ENCODE measurements at regions not wholly inside any gene's neighbourhood (a gene's known extent, or its start where the extent isn't known, plus 50 kb on each side); places are given as distances from the start of the nearest gene placed in this dataset.
"Not testable (repeated sequence)": the region's sequence is repeated elsewhere in the genome, so short reads cannot be mapped to it uniquely, and the experiment has no call there.

DNA sequence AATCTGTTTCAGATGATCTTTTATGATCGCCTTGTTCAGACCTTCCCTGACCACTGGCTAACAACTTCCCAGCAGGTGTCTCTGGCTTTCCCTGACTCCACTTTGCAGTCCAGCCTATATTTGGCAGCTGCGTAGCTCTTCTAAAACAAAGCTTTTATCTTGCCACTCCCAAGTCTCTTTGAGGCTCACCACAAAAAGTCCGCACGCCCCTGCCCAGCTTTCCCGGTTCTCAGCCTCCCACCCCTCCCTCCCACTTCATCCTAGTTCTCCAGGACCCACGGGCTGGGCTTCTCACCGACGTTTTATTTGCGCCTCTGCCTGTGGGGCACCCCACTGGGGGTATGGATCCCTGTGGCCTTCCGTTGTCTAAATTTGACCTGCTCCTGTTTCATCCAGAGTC lies 58.9 kb upstream of the USP6NL start:
- no peak overlapping the region for H3K4me3 ChIP-seq
- no peaks in the 10 kb centered on the region for H3K4me1 ChIP-seq (ENCODE audit: low read depth)
- ATAC-seq (no peak), DNase-seq (no peak)
- H3K36me3 ChIP-seq (ENCODE audit: low read depth): no peaks in the 10 kb centered on the region
- intact Hi-C loops (cut with DNase I, micrococcal nuclease): no loop called here
- no peaks in the 10 kb centered on the region for H3K9me3 ChIP-seq
- TF ChIP-seq, protein P1, sequence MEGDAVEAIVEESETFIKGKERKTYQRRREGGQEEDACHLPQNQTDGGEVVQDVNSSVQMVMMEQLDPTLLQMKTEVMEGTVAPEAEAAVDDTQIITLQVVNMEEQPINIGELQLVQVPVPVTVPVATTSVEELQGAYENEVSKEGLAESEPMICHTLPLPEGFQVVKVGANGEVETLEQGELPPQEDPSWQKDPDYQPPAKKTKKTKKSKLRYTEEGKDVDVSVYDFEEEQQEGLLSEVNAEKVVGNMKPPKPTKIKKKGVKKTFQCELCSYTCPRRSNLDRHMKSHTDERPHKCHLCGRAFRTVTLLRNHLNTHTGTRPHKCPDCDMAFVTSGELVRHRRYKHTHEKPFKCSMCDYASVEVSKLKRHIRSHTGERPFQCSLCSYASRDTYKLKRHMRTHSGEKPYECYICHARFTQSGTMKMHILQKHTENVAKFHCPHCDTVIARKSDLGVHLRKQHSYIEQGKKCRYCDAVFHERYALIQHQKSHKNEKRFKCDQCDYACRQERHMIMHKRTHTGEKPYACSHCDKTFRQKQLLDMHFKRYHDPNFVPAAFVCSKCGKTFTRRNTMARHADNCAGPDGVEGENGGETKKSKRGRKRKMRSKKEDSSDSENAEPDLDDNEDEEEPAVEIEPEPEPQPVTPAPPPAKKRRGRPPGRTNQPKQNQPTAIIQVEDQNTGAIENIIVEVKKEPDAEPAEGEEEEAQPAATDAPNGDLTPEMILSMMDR (IDR thresholded peaks at IDR 0.05): no peak

DNA sequence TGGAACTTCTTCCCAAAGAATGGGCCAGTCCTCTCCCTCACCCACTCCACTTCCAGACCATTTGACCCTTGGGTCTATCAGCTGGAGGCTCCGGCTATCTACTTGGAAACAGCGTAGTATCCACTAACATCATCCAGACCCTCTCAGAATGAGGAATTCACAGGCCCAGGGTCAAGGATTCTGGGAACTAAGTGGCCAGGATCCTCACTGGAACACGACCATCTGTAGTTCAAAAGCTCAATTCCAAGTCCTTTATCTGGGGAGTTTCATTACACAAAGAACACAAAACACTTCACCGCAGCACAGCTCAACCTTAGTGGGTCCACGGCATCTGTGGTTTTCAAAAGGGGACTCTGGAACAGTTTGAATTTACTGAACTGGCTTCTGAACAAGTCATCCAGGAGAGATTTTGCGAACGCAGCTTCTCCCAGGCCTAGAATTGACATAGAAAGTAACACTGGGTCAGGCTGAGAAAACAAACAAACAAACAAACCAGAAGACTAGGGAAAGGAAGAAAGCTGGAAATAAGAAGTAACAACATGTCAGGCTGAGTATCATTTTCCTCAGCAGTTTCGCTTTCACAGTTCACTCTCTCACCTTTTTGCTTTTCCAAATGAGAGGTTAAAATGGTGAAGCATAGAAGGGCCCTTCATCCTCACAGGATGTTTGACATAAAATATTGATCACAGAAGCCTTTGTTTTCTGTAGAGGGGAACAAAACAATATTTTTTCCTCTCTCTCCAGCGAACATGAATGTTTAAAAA lies 57.6 kb upstream of the USP6NL start:
- no peak for ATAC-seq

DNA sequence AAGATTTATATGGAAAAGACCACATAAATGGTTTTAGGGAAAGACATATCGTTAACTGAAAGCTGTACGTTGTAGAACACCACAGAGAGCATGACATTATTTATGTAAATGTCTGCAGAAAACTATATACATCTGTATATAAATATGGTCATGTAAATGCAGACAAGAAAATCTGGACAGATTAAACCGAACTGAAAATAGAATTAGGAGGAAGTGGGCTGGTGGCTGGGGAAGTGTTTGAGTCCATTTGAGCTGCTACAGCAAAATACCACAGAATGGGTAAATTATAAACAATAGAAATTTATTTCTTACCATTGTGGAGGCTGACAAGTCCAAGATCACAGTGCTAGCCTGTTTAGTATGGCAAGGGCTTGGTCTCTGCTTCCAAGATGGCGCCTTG lies 56.3 kb upstream of the USP6NL start:
- Histone ChIP-seq H3K36me3 (ENCODE audit: low read depth) (no peaks in the 10 kb centered on the region), H3K4me1 (ENCODE audit: low read depth) (no peaks in the 10 kb centered on the region), H3K4me3 (no peak overlapping the region), H3K9me3 (no peaks in the 10 kb centered on the region)
- intact Hi-C loops (cut with DNase I, micrococcal nuclease): no loop called here
- DNase-seq: no peak
- no peak for ATAC-seq
- TF ChIP-seq, protein P1 (IDR thresholded peaks at IDR 0.05): no peak

More for the DNA sequence above, 57.6 kb upstream of the USP6NL start:
- Histone ChIP-seq H3K9me3 (no peaks in the 10 kb centered on the region), H3K36me3 (ENCODE audit: low read depth) (no peaks in the 10 kb centered on the region), H3K4me3 (no peak overlapping the region), H3K4me1 (ENCODE audit: low read depth) (no peaks in the 10 kb centered on the region)
- DNase-seq: no peak
- TF ChIP-seq, protein P1 (IDR thresholded peaks at IDR 0.05): no peak
- intact Hi-C loops (cut with DNase I, micrococcal nuclease): no loop called here

DNA sequence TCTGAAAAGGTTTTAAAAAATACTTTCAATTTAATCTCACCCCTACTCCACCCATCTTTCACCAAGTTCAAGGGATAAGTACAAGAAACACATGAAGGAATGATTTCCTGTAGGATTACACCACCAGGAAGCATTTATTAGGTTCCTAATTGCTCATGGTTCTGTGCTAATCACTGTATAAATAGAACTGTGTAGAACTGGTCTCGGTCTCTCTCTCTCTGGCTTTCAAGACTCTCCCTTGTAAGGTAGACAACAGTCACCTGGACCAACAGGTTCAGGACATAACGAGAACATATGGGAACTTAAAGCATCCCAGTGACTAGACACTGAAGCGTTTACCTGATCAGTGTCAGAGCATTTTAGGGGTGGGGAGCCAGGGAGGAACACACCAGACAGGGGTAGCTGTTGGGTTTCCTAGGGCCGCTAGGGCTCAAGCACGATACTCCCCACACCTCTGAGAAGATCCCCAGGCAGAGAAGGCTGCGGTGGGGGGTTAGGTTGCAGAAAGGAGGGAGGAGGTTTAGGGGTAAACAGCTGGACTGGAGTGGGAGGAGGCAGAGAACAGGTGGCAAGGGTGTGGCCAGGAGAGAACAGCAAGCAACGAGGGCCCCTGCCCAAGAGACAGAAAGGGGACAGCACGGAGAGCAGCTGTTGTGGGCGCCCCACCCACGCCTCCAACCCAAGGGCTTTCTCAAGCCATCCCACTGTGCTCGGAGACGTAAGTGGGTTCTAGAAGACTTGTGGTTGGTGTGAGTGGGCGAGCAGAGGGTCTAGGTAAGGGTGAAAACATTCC lies 52.5 kb upstream of the USP6NL start:
- intact Hi-C loops (cut with DNase I, micrococcal nuclease): no loop called here
- ATAC-seq (peak; percentile 87), DNase-seq (peak; percentile 55 to 77 (median 69))
- Histone ChIP-seq H3K4me1 (ENCODE audit: low read depth) (no peaks in the 10 kb centered on the region), H3K36me3 (ENCODE audit: low read depth) (no peaks in the 10 kb centered on the region), H3K4me3 (no peak overlapping the region), H3K9me3 (no peaks in the 10 kb centered on the region)
- TF ChIP-seq, protein P1 (IDR thresholded peaks at IDR 0.05): no peak

DNA sequence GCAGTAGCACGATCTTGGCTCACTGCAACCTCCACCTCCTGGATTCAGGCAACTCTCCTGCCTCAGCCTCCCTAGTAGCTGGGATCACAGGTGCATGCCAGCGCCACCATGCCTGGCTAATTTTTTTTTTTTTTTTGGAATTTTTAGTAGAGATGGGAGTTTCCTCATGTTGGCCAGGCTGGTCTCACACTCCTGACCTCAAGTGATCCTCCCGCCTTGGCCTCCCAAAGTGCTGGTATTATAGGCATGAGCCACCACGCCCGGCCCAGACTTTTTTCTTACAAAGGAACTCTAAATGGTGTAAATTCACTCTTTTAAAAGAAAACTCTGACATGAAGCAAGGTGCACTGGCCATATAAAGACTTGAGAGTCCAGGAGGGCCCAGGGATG lies 51.7 kb upstream of the USP6NL start:
- H3K4me1 ChIP-seq (ENCODE audit: low read depth); H3K9me3 ChIP-seq; H3K36me3 ChIP-seq (ENCODE audit: low read depth); DNase-seq; intact Hi-C loops (cut with DNase I, micrococcal nuclease); H3K4me3 ChIP-seq; ATAC-seq: not testable (repeated sequence)

DNA sequence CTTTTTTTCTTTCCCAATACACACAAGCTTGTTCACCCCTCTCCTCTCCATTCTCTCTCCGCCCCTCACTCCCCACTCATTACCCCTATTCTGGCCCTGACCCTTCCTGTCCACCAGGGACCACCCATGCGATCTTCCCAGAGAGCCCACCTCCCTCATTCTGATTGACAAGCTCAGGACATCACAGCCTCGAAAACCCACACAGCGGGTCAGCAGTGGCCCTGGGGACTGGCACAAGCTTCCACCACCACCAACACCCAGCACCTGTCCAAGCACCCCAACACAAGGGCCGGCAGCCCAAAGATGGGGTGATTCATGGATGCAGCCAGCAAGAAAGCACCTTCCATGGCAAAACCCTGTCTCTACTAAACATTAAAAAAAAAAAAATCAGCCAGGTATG lies 50.0 kb upstream of the USP6NL start:
- DNase-seq (no peak), ATAC-seq (no peak)
- Histone ChIP-seq H3K9me3 (no peaks in the 10 kb centered on the region), H3K36me3 (ENCODE audit: low read depth) (no peaks in the 10 kb centered on the region), H3K4me1 (ENCODE audit: low read depth) (no peaks in the 10 kb centered on the region), H3K4me3 (no peak overlapping the region)
- TF ChIP-seq, protein P1 (IDR thresholded peaks at IDR 0.05): no peak
- intact Hi-C loops (cut with DNase I, micrococcal nuclease): no loop called here

Data from mucosa of descending colon (tissue), 3 donors.